K562 (cell line): ENCODE measurements at regions not wholly inside any gene's neighbourhood (a gene's known extent, or its start where the extent isn't known, plus 50 kb on each side); places are given as distances from the start of the nearest gene placed in this dataset.
A peak's percentile ranks its signal among the peaks of the same experiment; 100 is the strongest.

Experiments
- ARID3B ChIP-seq: fragments of 250-450 bp; sonication (Bioruptor Pico); IDR thresholded peaks from 2 replicates; pipeline ENCODE4 v1.4.0; 2020; ENCODE audit warnings: borderline replicate concordance
- CHCHD3 ChIP-seq: fragments of 250-450 bp; sonication (Bioruptor Pico); IDR thresholded peaks from 2 replicates; pipeline ENCODE4 v2.1.2; 2022; ENCODE audit warnings: mild to moderate bottlenecking
- CTCF ChIP-seq, 3 experiments: IDR thresholded peaks in 2 of 3; conservative IDR thresholded peaks in 1 of 3; 2 replicates each; pipeline ENCODE4 v1.5.1; 2011 to 2012; ENCODE audit warnings: low read length in 3 of 3, mild to moderate bottlenecking in 3 of 3, control low read depth in 2 of 3, improper control_type of control experiment in 1 of 3, inconsistent platforms in 1 of 3, low read depth in 1 of 3, mixed read lengths in 1 of 3, moderate library complexity in 1 of 3; ENCODE audit not compliant: insufficient read depth in 2 of 3
- E2F1 ChIP-seq: sonication (generic); formaldehyde crosslinking; IDR thresholded peaks from 2 replicates; pipeline ENCODE4 v1.8.1; 2023; ENCODE audit warnings: mild to moderate bottlenecking, missing genetic modification reagents, moderate library complexity
- ELF2 ChIP-seq: fragments of 250-450 bp; sonication (Bioruptor Pico); IDR thresholded peaks from 2 replicates; pipeline ENCODE4 v1.5.0; 2021; ENCODE audit warnings: mild to moderate bottlenecking
- EZH2 ChIP-seq: IDR thresholded peaks from 2 replicates; pipeline ENCODE4 v1.6.1; 2012; ENCODE audit warnings: low read depth, mild to moderate bottlenecking, inconsistent platforms, low read length, borderline replicate concordance
- FOXM1 ChIP-seq, 2 experiments: fragments of 450-650 bp in 1 of 2; sonication (generic) in 1 of 2; formaldehyde crosslinking in 1 of 2; IDR thresholded peaks; 2 replicates each; pipeline versions ENCODE4 v1.6.1 to v1.9.0; 2017 to 2022; ENCODE audit warnings: low read depth in 2 of 2, mild to moderate bottlenecking in 2 of 2, missing genetic modification reagents in 1 of 2, moderate library complexity in 1 of 2
- GATA2 ChIP-seq: sonication (generic); formaldehyde crosslinking; IDR thresholded peaks from 2 replicates; pipeline ENCODE4 v1.4.0; 2020; ENCODE audit warnings: mild to moderate bottlenecking, missing genetic modification reagents
- NFYB ChIP-seq: IDR thresholded peaks from 2 replicates; pipeline ENCODE4 v1.6.1; 2011; ENCODE audit warnings: mild to moderate bottlenecking, moderate library complexity; ENCODE audit not compliant: insufficient read length; ENCODE audit errors: extremely low read depth
- RNF219 ChIP-seq: fragments of 250-450 bp; sonication (Bioruptor Pico); IDR thresholded peaks from 2 replicates; pipeline ENCODE4 v1.5.0; 2022; ENCODE audit warnings: mild to moderate bottlenecking
- TCF7 ChIP-seq: sonication (generic); IDR thresholded peaks from 2 replicates; pipeline ENCODE4 v1.6.1; 2016; ENCODE audit warnings: antibody characterized with exemption, borderline replicate concordance
- TCF7L2 ChIP-seq: fragments of 150-350 bp; IDR thresholded peaks from 2 replicates; pipeline ENCODE4 v1.6.1; 2016; ENCODE audit warnings: low read depth, mild to moderate bottlenecking, low read length, moderate library complexity
- ZNF274 ChIP-seq: IDR thresholded peaks from 2 replicates; pipeline ENCODE4 v1.6.1; 2011; ENCODE audit warnings: low read depth, mild to moderate bottlenecking, low read length, moderate library complexity, borderline replicate concordance

- TF ChIP-seq E2F1 = no peak
- no peak for TF ChIP-seq GATA2 (CRISPR knock-in tag)
- TF ChIP-seq ARID3B (CRISPR knock-in tag) = no peak
- no peak for TF ChIP-seq FOXM1 (IDR thresholded peaks at IDR 0.05; ENCODE audit: low read depth)
- TF ChIP-seq FOXM1 (CRISPR knock-in tag; IDR thresholded peaks at IDR 0.05; ENCODE audit: low read depth) = no peak
- no peak for TF ChIP-seq TCF7L2
- no peak for TF ChIP-seq EZH2
- no peak for TF ChIP-seq CHCHD3 (CRISPR knock-in tag)
- no peak for TF ChIP-seq NFYB
- TF ChIP-seq ELF2 (CRISPR knock-in tag) = no peak
- TF ChIP-seq ZNF274 = no peak
- no peak for TF ChIP-seq TCF7
- TF ChIP-seq RNF219 (CRISPR knock-in tag) = no peak
- TF ChIP-seq CTCF (IDR thresholded peaks at IDR 0.05 in 2 of 3, conservative IDR thresholded peaks at IDR 0.05 in 1 of 3; ENCODE audit: insufficient read depth in 2 of 3, low read depth in 1 of 3, low read length in 3 of 3) = peak; percentile 37 to 66 (median 52); a peak in 5 of 6 replicates
These were observed 96.0 kb upstream of the RAB40AL start for GRCh38 chrX:102840871-102841705.
